PFSK-1 (cell line): ENCODE measurements at regions not wholly inside any gene's neighbourhood (a gene's known extent, or its start where the extent isn't known, plus 50 kb on each side); places are given as distances from the start of the nearest gene placed in this dataset.

Experiments used
- FOXP2 ChIP-seq: optimal IDR thresholded peaks from 2 replicates; pipeline ENCODE3; 2011; ENCODE audit warnings: borderline replicate concordance, control low read depth, inconsistent platforms; ENCODE audit not compliant: insufficient read depth; ENCODE audit errors: extremely low read length, extremely low read depth
- POLR2AphosphoS5 ChIP-seq: IDR thresholded peaks from 2 replicates; pipeline ENCODE4 v1.6.1; 2012; ENCODE audit warnings: low read depth, mild to moderate bottlenecking, control low read depth, low read length, moderate library complexity
- SIN3A ChIP-seq: IDR thresholded peaks from 2 replicates; pipeline ENCODE4 v1.6.1; 2012; ENCODE audit warnings: mild to moderate bottlenecking, low read length, moderate library complexity, borderline replicate concordance; ENCODE audit not compliant: insufficient read depth
- TAF1 ChIP-seq: IDR thresholded peaks from 2 replicates; pipeline ENCODE4 v1.6.1; 2012; ENCODE audit warnings: low read length, control low read depth, borderline replicate concordance; ENCODE audit not compliant: insufficient read depth
- TF ChIP-seq, protein P1 (sequence below), 2 experiments: IDR thresholded peaks; 2 replicates each; pipeline versions ENCODE4 v1.6.1 to v1.8.0; 2011 to 2012; ENCODE audit warnings: low read depth in 2 of 2, low read length in 2 of 2, control low read depth in 1 of 2, inconsistent platforms in 1 of 2, mild to moderate bottlenecking in 1 of 2, moderate library complexity in 1 of 2; ENCODE audit not compliant: insufficient read depth in 1 of 2

DNA sequence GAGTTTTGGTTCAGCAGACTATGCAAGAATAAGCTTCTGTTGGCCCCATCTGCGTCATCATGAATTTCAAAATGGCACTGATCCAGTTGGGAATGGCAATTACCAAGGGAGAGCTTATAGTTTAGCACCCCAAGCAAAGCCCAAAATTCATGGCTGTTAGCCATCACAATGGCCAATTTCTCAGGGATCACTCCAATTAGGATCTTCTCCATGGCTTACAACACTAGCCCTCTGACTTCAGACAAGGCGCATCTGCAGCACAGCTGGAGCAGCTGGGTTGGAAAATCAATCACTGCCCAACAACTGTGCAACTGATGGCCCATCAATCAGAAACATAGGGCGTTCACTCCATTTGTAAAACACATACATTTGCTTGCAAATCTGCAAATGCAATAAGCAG is 273.6 kb downstream of the SRBD1 start:
- TF ChIP-seq FOXP2 (no peak), TAF1 (no peak), SIN3A (no peak), POLR2AphosphoS5 (no peak)
- TF ChIP-seq, protein P1, sequence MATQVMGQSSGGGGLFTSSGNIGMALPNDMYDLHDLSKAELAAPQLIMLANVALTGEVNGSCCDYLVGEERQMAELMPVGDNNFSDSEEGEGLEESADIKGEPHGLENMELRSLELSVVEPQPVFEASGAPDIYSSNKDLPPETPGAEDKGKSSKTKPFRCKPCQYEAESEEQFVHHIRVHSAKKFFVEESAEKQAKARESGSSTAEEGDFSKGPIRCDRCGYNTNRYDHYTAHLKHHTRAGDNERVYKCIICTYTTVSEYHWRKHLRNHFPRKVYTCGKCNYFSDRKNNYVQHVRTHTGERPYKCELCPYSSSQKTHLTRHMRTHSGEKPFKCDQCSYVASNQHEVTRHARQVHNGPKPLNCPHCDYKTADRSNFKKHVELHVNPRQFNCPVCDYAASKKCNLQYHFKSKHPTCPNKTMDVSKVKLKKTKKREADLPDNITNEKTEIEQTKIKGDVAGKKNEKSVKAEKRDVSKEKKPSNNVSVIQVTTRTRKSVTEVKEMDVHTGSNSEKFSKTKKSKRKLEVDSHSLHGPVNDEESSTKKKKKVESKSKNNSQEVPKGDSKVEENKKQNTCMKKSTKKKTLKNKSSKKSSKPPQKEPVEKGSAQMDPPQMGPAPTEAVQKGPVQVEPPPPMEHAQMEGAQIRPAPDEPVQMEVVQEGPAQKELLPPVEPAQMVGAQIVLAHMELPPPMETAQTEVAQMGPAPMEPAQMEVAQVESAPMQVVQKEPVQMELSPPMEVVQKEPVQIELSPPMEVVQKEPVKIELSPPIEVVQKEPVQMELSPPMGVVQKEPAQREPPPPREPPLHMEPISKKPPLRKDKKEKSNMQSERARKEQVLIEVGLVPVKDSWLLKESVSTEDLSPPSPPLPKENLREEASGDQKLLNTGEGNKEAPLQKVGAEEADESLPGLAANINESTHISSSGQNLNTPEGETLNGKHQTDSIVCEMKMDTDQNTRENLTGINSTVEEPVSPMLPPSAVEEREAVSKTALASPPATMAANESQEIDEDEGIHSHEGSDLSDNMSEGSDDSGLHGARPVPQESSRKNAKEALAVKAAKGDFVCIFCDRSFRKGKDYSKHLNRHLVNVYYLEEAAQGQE (IDR thresholded peaks at IDR 0.05; ENCODE audit: insufficient read depth in 1 of 2, low read depth in 2 of 2, low read length in 2 of 2) = no peak

- TF ChIP-seq TAF1 (no peak), POLR2AphosphoS5 (no peak), SIN3A (no peak), FOXP2 (no peak)
- TF ChIP-seq, protein P1 (IDR thresholded peaks at IDR 0.05; ENCODE audit: insufficient read depth in 1 of 2, low read depth in 2 of 2, low read length in 2 of 2) = no peak
Measured at GRCh38 chr2:45334205-45334604, 276.9 kb downstream of the SRBD1 start.

DNA sequence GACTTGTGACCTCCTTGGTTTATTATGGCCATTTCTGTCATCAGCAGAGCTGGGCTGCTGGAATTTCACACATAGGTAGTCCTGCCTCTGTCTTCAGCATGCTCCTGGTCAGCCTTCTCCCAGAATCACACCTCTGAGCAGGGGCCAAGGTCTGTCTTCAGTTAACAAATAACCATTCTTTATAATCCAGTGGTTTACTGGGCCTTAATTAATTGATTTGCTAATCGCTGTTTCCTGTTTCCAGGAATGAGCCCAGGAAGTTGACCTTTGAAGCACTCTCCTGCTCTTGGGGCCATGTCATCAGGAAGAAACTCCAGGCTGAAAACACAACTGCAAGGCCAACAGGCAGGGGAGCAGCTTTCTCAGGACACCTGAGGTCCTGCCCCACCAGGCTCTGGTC is 278.5 kb downstream of the SRBD1 start:
- TF ChIP-seq, protein P1 (IDR thresholded peaks at IDR 0.05; ENCODE audit: insufficient read depth in 1 of 2, low read depth in 2 of 2, low read length in 2 of 2) = no peak
- TF ChIP-seq TAF1 = no peak
- no peak for TF ChIP-seq SIN3A
- TF ChIP-seq POLR2AphosphoS5 = no peak
- no peak for TF ChIP-seq FOXP2

- TF ChIP-seq SIN3A (no peak), POLR2AphosphoS5 (no peak), FOXP2 (no peak), TAF1 (no peak)
- TF ChIP-seq, protein P1 (IDR thresholded peaks at IDR 0.05; ENCODE audit: insufficient read depth in 1 of 2, low read depth in 2 of 2, low read length in 2 of 2) = no peak
Measured at GRCh38 chr2:45332094-45332493, 279.0 kb downstream of the SRBD1 start.

DNA sequence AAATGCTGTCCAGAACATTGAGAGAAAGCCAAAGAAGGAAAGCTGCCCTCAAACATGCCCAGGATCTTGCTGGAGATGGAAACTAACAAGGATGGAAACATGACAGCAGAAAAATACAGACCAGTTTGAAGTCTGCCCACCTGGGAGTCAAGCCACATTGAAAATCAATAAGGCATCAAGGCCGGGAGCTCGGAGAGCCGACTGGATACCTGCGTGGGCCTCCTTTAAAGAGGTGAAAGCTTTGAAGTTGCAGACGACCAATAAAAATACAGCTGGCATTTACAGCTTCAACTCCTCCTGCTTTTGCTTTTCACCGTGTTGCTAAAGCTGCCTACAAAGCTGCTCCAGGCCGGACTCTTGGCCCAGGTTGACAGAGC is 279.7 kb downstream of the SRBD1 start:
- no peak for TF ChIP-seq TAF1
- TF ChIP-seq POLR2AphosphoS5 = no peak
- TF ChIP-seq, protein P1 (IDR thresholded peaks at IDR 0.05; ENCODE audit: insufficient read depth in 1 of 2, low read depth in 2 of 2, low read length in 2 of 2) = no peak
- no peak for TF ChIP-seq SIN3A
- TF ChIP-seq FOXP2 = no peak
